A549 (cell line): ENCODE measurements at regions not wholly inside any gene's neighbourhood (a gene's known extent, or its start where the extent isn't known, plus 50 kb on each side); places are given as distances from the start of the nearest gene placed in this dataset.

Experiments used
- ATAC-seq, 2 experiments: fragments of 200-7000 bp in 1 of 2; fragments of >200 bp in 1 of 2; cut with Nextera tagmentation in 1 of 2; cut with Tn5 transposase in 1 of 2; 3 replicates each; pipeline versions ENCODE4 v1.8.0 to v1.9.1; 2018 to 2020; ENCODE audit warnings: mild to moderate bottlenecking in 1 of 2, moderate library complexity in 1 of 2
- CTCF ChIA-PET: fragments of 300-600 bp; sonication (Branson Sonifier 250); formaldehyde crosslinking; extraction: SDS; loops from one replicate; lab custom pipeline; 2021; ENCODE audit warnings: antibody characterized with exemption, inconsistent platforms; lab: Yijun Ruan, JAX
- POLR2A ChIA-PET: fragments of 350-600 bp; formaldehyde crosslinking; extraction: SDS; loops from one replicate; lab custom pipeline; 2021; ENCODE audit warnings: antibody characterized with exemption, inconsistent platforms; lab: Yijun Ruan, JAX
- DNase-seq, 2 experiments: peaks; one replicate each; pipeline versions ENCODE4 v3.0.0 to v3.0.0-alpha.2; 2011 to 2016; ENCODE audit warnings: low read depth in 1 of 2, low spot score in 1 of 2
- FAIRE-seq: peaks from 2 replicates; lab custom pipeline; 2011; peaks lifted over from hg19 to GRCh38; lab: Jason Lieb, UNC
- H3K27ac ChIP-seq, 2 experiments: fragments of >200 bp; sonication (Bioruptor Twin); formaldehyde crosslinking; 3 replicates each; pipeline ENCODE4 v1.5.1; 2016 to 2017
- H3K4me1 ChIP-seq: fragments of >200 bp; sonication (Bioruptor Twin); formaldehyde crosslinking; 3 replicates; pipeline ENCODE4 v1.6.1; 2016
- H3K4me2 ChIP-seq: fragments of >200 bp; sonication (Bioruptor Twin); formaldehyde crosslinking; 3 replicates; pipeline ENCODE4 v1.6.1; 2016
- H3K4me3 ChIP-seq: fragments of >200 bp; sonication (Bioruptor Twin); formaldehyde crosslinking; 3 replicates; pipeline ENCODE4 v1.5.1; 2016
- H3K9me3 ChIP-seq: fragments of >200 bp; sonication (Bioruptor Twin); formaldehyde crosslinking; 3 replicates; pipeline ENCODE4 v1.6.1; 2016
- CHD4 ChIP-seq: fragments of 200-600 bp; sonication (generic); IDR thresholded peaks from 2 replicates; pipeline ENCODE4 v1.6.1; 2016; ENCODE audit warnings: antibody characterized with exemption, mild to moderate bottlenecking, borderline replicate concordance
- EHMT2 ChIP-seq: fragments of 200-600 bp; sonication (generic); IDR thresholded peaks from 2 replicates; pipeline ENCODE4 v1.6.1; 2016; ENCODE audit warnings: antibody characterized with exemption, low read depth, mild to moderate bottlenecking, moderate library complexity
- ELK1 ChIP-seq: fragments of 150-350 bp; IDR thresholded peaks from 2 replicates; pipeline ENCODE4 v1.6.1; 2014; ENCODE audit warnings: low read depth, mild to moderate bottlenecking, low read length
- FOSB ChIP-seq: fragments of 250-450 bp; sonication (Bioruptor Pico); IDR thresholded peaks from 2 replicates; pipeline ENCODE4 v1.5.0; 2020; ENCODE audit warnings: mild to moderate bottlenecking, moderate library complexity
- FOSL2 ChIP-seq, 2 experiments: fragments of 450-650 bp in 1 of 2; fragments of >200 bp in 1 of 2; sonication (Bioruptor Twin) in 1 of 2; formaldehyde crosslinking; IDR thresholded peaks; 2 replicates each; pipeline versions ENCODE4 v1.5.0 to v1.6.1; 2016 to 2020; ENCODE audit warnings: mild to moderate bottlenecking in 1 of 2, moderate library complexity in 1 of 2
- FOXS1 ChIP-seq: fragments of 250-450 bp; sonication (Bioruptor Pico); IDR thresholded peaks from 2 replicates; pipeline ENCODE4 v1.5.0; 2020; ENCODE audit warnings: mild to moderate bottlenecking, moderate library complexity
- GATA3 ChIP-seq: IDR thresholded peaks from 2 replicates; pipeline ENCODE4 v1.6.1; 2012; ENCODE audit warnings: borderline replicate concordance
- HEYL ChIP-seq: fragments of 250-450 bp; sonication (Bioruptor Pico); IDR thresholded peaks from 2 replicates; pipeline ENCODE4 v1.8.0; 2021; ENCODE audit warnings: mild to moderate bottlenecking, moderate library complexity
- HOXA7 ChIP-seq: fragments of 250-450 bp; sonication (Bioruptor Pico); IDR thresholded peaks from 2 replicates; pipeline ENCODE4 v1.5.0; 2020; ENCODE audit warnings: mild to moderate bottlenecking, moderate library complexity
- HOXB5 ChIP-seq: fragments of 250-450 bp; sonication (Bioruptor Pico); IDR thresholded peaks from 2 replicates; pipeline ENCODE4 v1.5.0; 2020; ENCODE audit warnings: mild to moderate bottlenecking, moderate library complexity
- JUN ChIP-seq, 2 experiments: fragments of >200 bp; sonication (Bioruptor Twin); formaldehyde crosslinking; IDR thresholded peaks; 2 replicates in 1 of 2; 3 replicates in 1 of 2; pipeline ENCODE4 v1.6.1; 2016 to 2017
- JUNB ChIP-seq: fragments of >200 bp; sonication (Bioruptor Twin); formaldehyde crosslinking; IDR thresholded peaks from 2 replicates; pipeline ENCODE4 v1.6.1; 2016
- KDM1A ChIP-seq: fragments of 200-600 bp; sonication (generic); IDR thresholded peaks from 2 replicates; pipeline ENCODE4 v1.6.1; 2016; ENCODE audit warnings: low read depth, mild to moderate bottlenecking
- KDM5A ChIP-seq: fragments of 200-600 bp; sonication (generic); IDR thresholded peaks from 2 replicates; pipeline ENCODE4 v1.6.1; 2016; ENCODE audit warnings: antibody characterized with exemption, mild to moderate bottlenecking
- MAFK ChIP-seq: fragments of 450-650 bp; IDR thresholded peaks from 2 replicates; pipeline ENCODE4 v1.6.1; 2014; ENCODE audit not compliant: partially characterized antibody
- MAX ChIP-seq: IDR thresholded peaks from 2 replicates; pipeline ENCODE4 v1.6.1; 2012
- NFE2L2 ChIP-seq: fragments of 150-350 bp; conservative IDR thresholded peaks from 2 replicates; pipeline ENCODE4 v1.6.1; 2014; ENCODE audit warnings: low read length
- NPAS2 ChIP-seq: fragments of 250-450 bp; sonication (Bioruptor Pico); IDR thresholded peaks from 2 replicates; pipeline ENCODE4 v1.8.0; 2022; ENCODE audit warnings: mild to moderate bottlenecking, moderate library complexity, borderline replicate concordance
- NR3C1 ChIP-seq: fragments of >200 bp; sonication (Bioruptor Twin); formaldehyde crosslinking; IDR thresholded peaks from 3 replicates; pipeline ENCODE4 v1.6.1; 2017
- RAD21 ChIP-seq, 2 experiments: fragments of >200 bp in 1 of 2; sonication (Bioruptor Twin) in 1 of 2; formaldehyde crosslinking in 1 of 2; IDR thresholded peaks in 1 of 2; conservative IDR thresholded peaks in 1 of 2; 2 replicates in 1 of 2; 3 replicates in 1 of 2; pipeline ENCODE4 v1.6.1; 2012 to 2018; ENCODE audit warnings: inconsistent platforms in 1 of 2
- REST ChIP-seq: fragments of 200-600 bp; sonication (generic); IDR thresholded peaks from 2 replicates; pipeline ENCODE4 v1.6.1; 2016; ENCODE audit warnings: antibody characterized with exemption, mild to moderate bottlenecking, moderate library complexity
- TFCP2L1 ChIP-seq: fragments of 250-450 bp; sonication (Bioruptor Pico); IDR thresholded peaks from 2 replicates; pipeline ENCODE4 v1.5.0; 2021; ENCODE audit warnings: mild to moderate bottlenecking
- WGBS: methylation state at CpG from one replicate; pipeline ENCODE4 v1.1.6; 2017; ENCODE audit errors: missing lambda C conversion rate; 5-methylcytosine and 5-hydroxymethylcytosine counted together
- TF ChIP-seq, protein P1 (sequence below): fragments of 250-450 bp; sonication (Bioruptor Pico); IDR thresholded peaks from 2 replicates; pipeline ENCODE4 v1.5.0; 2021; ENCODE audit warnings: mild to moderate bottlenecking, moderate library complexity, borderline replicate concordance
- TF ChIP-seq, protein P2 (sequence below): fragments of >200 bp; sonication (Bioruptor Twin); formaldehyde crosslinking; IDR thresholded peaks from 2 replicates; pipeline ENCODE4 v1.6.1; 2016

- ChIA-PET CTCF (no interaction called here), POLR2A (no interaction called here)
- H3K4me3 ChIP-seq = no peak overlapping the region
- H3K4me2 ChIP-seq = no peak overlapping the region
- ATAC-seq (no peak), FAIRE-seq (no peak), DNase-seq (no peak)
- no peak overlapping the region for H3K27ac ChIP-seq
- 0 out of 3 replicates have a peak, but pooled peaks cover 3% of the 10 kb centered on the region for H3K9me3 ChIP-seq
- 6% methylated on average over 2 of the region's 2 CpGs for WGBS
- TF ChIP-seq FOXS1 (CRISPR knock-in tag) (no peak), HEYL (CRISPR knock-in tag) (no peak), JUN (IDR thresholded peaks at IDR 0.05) (no peak), JUNB (no peak)
- TF ChIP-seq, protein P1, sequence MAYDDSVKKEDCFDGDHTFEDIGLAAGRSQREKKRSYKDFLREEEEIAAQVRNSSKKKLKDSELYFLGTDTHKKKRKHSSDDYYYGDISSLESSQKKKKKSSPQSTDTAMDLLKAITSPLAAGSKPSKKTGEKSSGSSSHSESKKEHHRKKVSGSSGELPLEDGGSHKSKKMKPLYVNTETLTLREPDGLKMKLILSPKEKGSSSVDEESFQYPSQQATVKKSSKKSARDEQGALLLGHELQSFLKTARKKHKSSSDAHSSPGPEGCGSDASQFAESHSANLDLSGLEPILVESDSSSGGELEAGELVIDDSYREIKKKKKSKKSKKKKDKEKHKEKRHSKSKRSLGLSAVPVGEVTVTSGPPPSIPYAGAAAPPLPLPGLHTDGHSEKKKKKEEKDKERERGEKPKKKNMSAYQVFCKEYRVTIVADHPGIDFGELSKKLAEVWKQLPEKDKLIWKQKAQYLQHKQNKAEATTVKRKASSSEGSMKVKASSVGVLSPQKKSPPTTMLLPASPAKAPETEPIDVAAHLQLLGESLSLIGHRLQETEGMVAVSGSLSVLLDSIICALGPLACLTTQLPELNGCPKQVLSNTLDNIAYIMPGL (CRISPR knock-in tag) = no peak
- no peaks in the 10 kb centered on the region for H3K4me1 ChIP-seq
Measured at GRCh38 chr5:98354922-98355321, 418.5 kb upstream of the RGMB start.

GRCh38 chr5:98360548-98360947, 412.9 kb upstream of the RGMB start:
- no peaks in the 10 kb centered on the region for H3K9me3 ChIP-seq
- no peak for DNase-seq
- 23% methylated on average over 4 of the region's 4 CpGs for WGBS
- no peak overlapping the region for H3K4me3 ChIP-seq
- ATAC-seq = no peak
- no peaks in the 10 kb centered on the region for H3K4me1 ChIP-seq
- no peak for TF ChIP-seq FOXS1 (CRISPR knock-in tag)
- no peak for TF ChIP-seq KDM1A
- TF ChIP-seq NR3C1 = no peak
- no peak for TF ChIP-seq TFCP2L1
- TF ChIP-seq KDM5A = no peak
- TF ChIP-seq, protein P2, sequence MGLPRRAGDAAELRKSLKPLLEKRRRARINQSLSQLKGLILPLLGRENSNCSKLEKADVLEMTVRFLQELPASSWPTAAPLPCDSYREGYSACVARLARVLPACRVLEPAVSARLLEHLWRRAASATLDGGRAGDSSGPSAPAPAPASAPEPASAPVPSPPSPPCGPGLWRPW = no peak
- TF ChIP-seq CHD4 = no peak
- no peak for TF ChIP-seq EHMT2
- TF ChIP-seq NPAS2 = no peak
- ChIA-PET POLR2A (no interaction called here), CTCF (no interaction called here)
- no peak for FAIRE-seq
- no peak overlapping the region for H3K27ac ChIP-seq
- H3K4me2 ChIP-seq = no peak overlapping the region

DNA sequence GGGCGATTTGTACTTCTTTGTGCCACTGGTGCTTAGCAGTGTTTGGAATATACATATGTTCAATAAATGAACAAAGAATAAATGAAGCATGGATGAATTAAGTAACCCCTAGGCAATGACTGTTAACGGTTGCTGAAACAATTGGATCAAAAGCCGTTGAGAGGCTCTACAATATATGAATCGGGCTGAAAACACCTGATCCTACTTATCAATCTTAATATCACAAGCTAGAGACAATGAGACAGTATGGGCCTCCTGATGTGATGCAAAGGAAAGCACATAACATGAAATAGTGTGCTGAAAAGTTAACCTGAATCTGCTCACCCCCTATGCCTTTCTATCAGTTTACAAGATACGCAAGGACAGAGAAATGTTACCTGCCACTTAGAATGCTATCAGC, 410.3 kb upstream of the RGMB start:
- no peak for TF ChIP-seq ELK1
- TF ChIP-seq REST = no peak
- no peak for TF ChIP-seq TFCP2L1
- no peak for TF ChIP-seq FOSB (CRISPR knock-in tag)
- TF ChIP-seq HOXB5 (CRISPR knock-in tag) = no peak
- no peak for TF ChIP-seq FOSL2 (IDR thresholded peaks at IDR 0.05)
- no peak for TF ChIP-seq FOSL2 (CRISPR knock-in tag; IDR thresholded peaks at IDR 0.05)
- no peak for TF ChIP-seq MAFK
- TF ChIP-seq HOXA7 (CRISPR knock-in tag) = no peak
- no peak for TF ChIP-seq NFE2L2
- no peak for TF ChIP-seq RAD21 (conservative IDR thresholded peaks at IDR 0.05 in 1 of 2, IDR thresholded peaks at IDR 0.05 in 1 of 2)
- no peak for TF ChIP-seq GATA3
- TF ChIP-seq MAX = no peak
- FAIRE-seq (no peak), ATAC-seq (no peak), DNase-seq (no peak)
- WGBS = 37% methylated on average over 5 of the region's 5 CpGs
- H3K4me1 ChIP-seq = no peaks in the 10 kb centered on the region
- H3K4me2 ChIP-seq = no peak overlapping the region
- H3K27ac ChIP-seq = no peak overlapping the region
- CTCF ChIA-PET = no interaction called here
- POLR2A ChIA-PET = no interaction called here
- H3K9me3 ChIP-seq = no peaks in the 10 kb centered on the region
- no peak overlapping the region for H3K4me3 ChIP-seq
